Pancreas (tissue), 10 donors: ENCODE measurements at regions not wholly inside any gene's neighbourhood (a gene's known extent, or its start where the extent isn't known, plus 50 kb on each side); places are given as distances from the start of the nearest gene placed in this dataset.

Experiments
- ATAC-seq, 4 donors: fragments of 200-7000 bp; cut with Tn5 transposase; one replicate each; pipeline versions ENCODE4 v1.8.0 to v1.9.1; 2020; ENCODE audit warnings: mild to moderate bottlenecking in 4 of 4, moderate library complexity in 4 of 4
- DNase-seq, 6 donors: peaks; one replicate each; pipeline ENCODE4 v3.0.0-alpha.2; 2020
- FAIRE-seq: peaks from 2 replicates; lab custom pipeline; 2012; peaks lifted over from hg19 to GRCh38; lab: Jason Lieb, UNC
- H3K27ac ChIP-seq, 4 donors: fragments of 200-600 bp; sonication (generic); 1 replicate in 3 of 4; 2 replicates in 1 of 4; pipeline versions ENCODE4 v1.5.0 to v1.8.0; 2020
- H3K27me3 ChIP-seq, 4 donors: fragments of 200-600 bp; one replicate each; pipeline ENCODE4 v1.8.0; 2021
- H3K36me3 ChIP-seq, 3 donors: fragments of 200-600 bp; sonication (generic) in 1 of 3; one replicate each; pipeline versions ENCODE4 v1.5.0 to v1.8.0; 2020 to 2021
- H3K4me1 ChIP-seq, 3 donors: fragments of 200-600 bp; one replicate each; pipeline ENCODE4 v1.8.0; 2021
- H3K4me3 ChIP-seq, 4 donors: fragments of 200-600 bp; sonication (generic) in 2 of 4; one replicate each; pipeline versions ENCODE4 v1.5.0 to v1.8.0; 2020 to 2021
- H3K9me3 ChIP-seq, 4 donors: fragments of 200-600 bp; one replicate each; pipeline ENCODE4 v1.8.0; 2021
- WGBS, 2 donors: extraction: QIAGEN DNeasy Blood & Tissue Kit; methylation state at CpG; one replicate each; pipeline ENCODE4 v1.1.7; 2013; 5-methylcytosine and 5-hydroxymethylcytosine counted together
- intact Hi-C, 3 donors: fragments of 100-400 bp; cut with DNase I; formaldehyde crosslinking; loops; one replicate each; pipeline versions ENCODE4 v1.11.1 to v1.14.2; 2022
- TF ChIP-seq, protein P1 (sequence below), 4 donors: fragments of 200-600 bp; sonication (generic) in 3 of 4; IDR thresholded peaks; one replicate each; pipeline versions ENCODE4 v1.5.0 to v1.8.0; 2021; ENCODE audit warnings: antibody characterized with exemption in 4 of 4
- donor health status: healthy with polysubstance abuse.
- donor health status: DM: no; HTN: no; CAD: no; lungs with moderate emphysema.
- donor health status: DM: no; HTN: no; CAD: no.
- donor health status: control.
- donor health status: control.
- donor health status: Bipolar disorder and iron deficiency.
- donor health status: DM: yes; HTN: yes; CAD: no.
- donor health status: DM: no; HTN: no; CAD: no.
- donor health status: DM: no; HTN: no; CAD: no.
- donor health status: DM: yes; HTN: yes; CAD: no.

DNA sequence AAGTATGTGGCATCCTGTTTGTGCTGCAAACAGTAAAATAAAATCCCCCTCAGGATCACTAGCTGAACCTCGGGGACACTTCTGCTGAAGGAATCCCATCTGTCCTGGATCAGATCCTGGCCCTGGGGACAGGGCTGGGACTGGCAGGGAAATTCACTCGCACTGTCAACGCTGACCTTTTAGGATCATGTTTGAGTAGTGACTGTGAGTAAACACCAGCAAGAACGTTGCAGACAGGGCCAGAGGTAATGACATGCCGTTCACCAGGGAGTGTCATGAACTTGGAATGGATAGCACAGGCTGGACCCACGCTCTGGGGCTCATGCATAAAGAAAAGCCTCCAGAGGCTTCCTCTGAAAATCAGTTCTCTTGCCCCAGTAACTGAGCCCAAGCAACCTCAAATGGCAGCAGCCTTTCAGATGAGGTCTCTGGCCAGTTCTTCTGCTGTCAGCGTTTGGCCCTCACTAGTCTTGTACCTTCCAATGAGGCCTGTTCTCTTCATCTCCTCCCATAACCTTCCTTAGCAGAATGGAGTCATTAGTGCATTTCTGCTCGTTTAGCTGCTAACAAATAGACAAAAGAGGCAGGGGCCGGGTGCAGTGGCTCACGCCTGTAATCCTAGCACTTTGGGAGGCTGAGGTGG lies 51.0 kb upstream of the BARX2 start:
- ATAC-seq (peak; percentile 79 to 91 (median 84)), DNase-seq (peak in 4 of 6 donors; percentile 43 to 69 (median 56)), FAIRE-seq (no peak)
- TF ChIP-seq, protein P1, sequence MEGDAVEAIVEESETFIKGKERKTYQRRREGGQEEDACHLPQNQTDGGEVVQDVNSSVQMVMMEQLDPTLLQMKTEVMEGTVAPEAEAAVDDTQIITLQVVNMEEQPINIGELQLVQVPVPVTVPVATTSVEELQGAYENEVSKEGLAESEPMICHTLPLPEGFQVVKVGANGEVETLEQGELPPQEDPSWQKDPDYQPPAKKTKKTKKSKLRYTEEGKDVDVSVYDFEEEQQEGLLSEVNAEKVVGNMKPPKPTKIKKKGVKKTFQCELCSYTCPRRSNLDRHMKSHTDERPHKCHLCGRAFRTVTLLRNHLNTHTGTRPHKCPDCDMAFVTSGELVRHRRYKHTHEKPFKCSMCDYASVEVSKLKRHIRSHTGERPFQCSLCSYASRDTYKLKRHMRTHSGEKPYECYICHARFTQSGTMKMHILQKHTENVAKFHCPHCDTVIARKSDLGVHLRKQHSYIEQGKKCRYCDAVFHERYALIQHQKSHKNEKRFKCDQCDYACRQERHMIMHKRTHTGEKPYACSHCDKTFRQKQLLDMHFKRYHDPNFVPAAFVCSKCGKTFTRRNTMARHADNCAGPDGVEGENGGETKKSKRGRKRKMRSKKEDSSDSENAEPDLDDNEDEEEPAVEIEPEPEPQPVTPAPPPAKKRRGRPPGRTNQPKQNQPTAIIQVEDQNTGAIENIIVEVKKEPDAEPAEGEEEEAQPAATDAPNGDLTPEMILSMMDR (IDR thresholded peaks at IDR 0.05) = no peak
- Histone ChIP-seq H3K27me3 (no peaks in the 10 kb centered on the region), H3K27ac (peak overlapping the region; percentile 9 to 75 (median 71)), H3K36me3 (no peaks in the 10 kb centered on the region), H3K4me1 (peaks cover 18 to 23% (median 23%) of the 10 kb centered on the region in 3 donors), H3K4me3 (peak overlapping the region in 1 of 4 donors; percentile 23), H3K9me3 (no peaks in the 10 kb centered on the region)
- intact Hi-C loops = no loop called here
- 39 to 43% methylated on average over 10 of the region's 10 CpGs for WGBS, 2 donors

GRCh38 chr11:129323896-129324502 lies 51.6 kb upstream of the BARX2 start:
- 37 to 39% methylated on average over 12 of the region's 12 CpGs for WGBS, 2 donors
- Histone ChIP-seq H3K27me3 (no peaks in the 10 kb centered on the region), H3K27ac (peak overlapping the region; percentile 9 to 75 (median 71)), H3K9me3 (no peaks in the 10 kb centered on the region), H3K36me3 (no peaks in the 10 kb centered on the region), H3K4me3 (peak overlapping the region in 1 of 4 donors; percentile 23), H3K4me1 (peaks cover 18 to 23% (median 23%) of the 10 kb centered on the region in 3 donors)
- TF ChIP-seq, protein P1 (IDR thresholded peaks at IDR 0.05) = no peak
- FAIRE-seq = no peak
- ATAC-seq = peak; percentile 89 to 95 (median 90)
- DNase-seq = peak in 4 of 6 donors; percentile 35 to 65 (median 55)
- intact Hi-C loops = no loop called here

GRCh38 chr11:129322941-129323340 lies 52.7 kb upstream of the BARX2 start:
- Histone ChIP-seq H3K36me3 (no peaks in the 10 kb centered on the region), H3K4me1 (peaks cover 19 to 27% (median 23%) of the 10 kb centered on the region in 3 donors), H3K4me3 (no peak overlapping the region), H3K27me3 (no peaks in the 10 kb centered on the region), H3K27ac (peak overlapping the region in 2 of 4 donors; percentile 73 to 75), H3K9me3 (no peaks in the 10 kb centered on the region)
- DNase-seq (peak in 1 of 6 donors; percentile 56), FAIRE-seq (no peak), ATAC-seq (peak in 3 of 4 donors; percentile 14 to 47 (median 29))
- intact Hi-C loops = no loop called here
- 47 to 56% methylated on average over 8 of the region's 8 CpGs for WGBS, 2 donors
- TF ChIP-seq, protein P1 (IDR thresholded peaks at IDR 0.05) = no peak

DNA sequence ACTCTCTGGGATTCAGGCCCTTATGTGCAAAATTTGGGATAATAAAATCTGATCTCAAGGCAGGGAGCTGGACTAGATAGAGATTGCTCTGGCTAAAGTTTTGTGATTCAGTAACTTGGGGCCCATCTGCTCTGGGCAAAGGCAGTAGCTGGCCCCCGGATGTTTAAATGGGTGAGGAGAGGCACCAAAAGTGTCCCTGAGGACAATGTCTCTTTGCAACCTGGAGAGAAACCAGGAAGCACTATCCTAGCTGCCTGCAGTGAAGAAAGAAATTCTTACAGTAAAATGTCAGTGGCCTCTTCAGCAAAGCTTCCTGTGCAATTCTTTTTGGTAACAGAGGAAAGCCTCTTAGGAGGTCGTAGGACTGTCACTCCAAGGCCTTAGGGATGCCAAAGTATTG lies 54.6 kb upstream of the BARX2 start:
- Histone ChIP-seq H3K27ac (no peak overlapping the region), H3K27me3 (no peaks in the 10 kb centered on the region), H3K4me1 (peaks cover 32 to 44% (median 38%) of the 10 kb centered on the region in 3 donors), H3K36me3 (no peaks in the 10 kb centered on the region), H3K9me3 (no peaks in the 10 kb centered on the region), H3K4me3 (no peak overlapping the region)
- ATAC-seq (no peak), DNase-seq (no peak), FAIRE-seq (no peak)
- WGBS, 2 donors = 89 to 93% methylated on average over 2 of the region's 2 CpGs
- TF ChIP-seq, protein P1 (IDR thresholded peaks at IDR 0.05) = no peak
- intact Hi-C loops = no loop called here

DNA sequence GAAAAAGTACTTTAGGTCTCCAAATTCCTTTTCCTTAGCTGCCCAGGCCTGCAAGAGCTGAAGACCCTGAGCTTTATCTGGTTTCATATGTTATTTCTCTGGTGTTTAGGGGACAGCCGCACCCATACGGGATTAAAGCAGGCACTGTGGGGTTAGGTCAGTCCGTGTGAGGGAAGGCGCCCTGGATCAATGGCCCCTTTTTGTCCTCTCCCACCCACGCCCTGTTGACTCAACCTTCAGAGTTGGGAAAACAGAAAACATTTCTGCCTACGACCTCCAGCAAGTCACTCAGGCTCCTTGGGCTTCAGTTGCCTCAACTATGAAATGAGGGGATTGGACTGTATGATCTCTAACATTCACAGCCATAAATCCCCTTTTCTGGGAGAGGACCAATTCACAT lies 55.2 kb upstream of the BARX2 start:
- TF ChIP-seq, protein P1 (IDR thresholded peaks at IDR 0.05) = no peak
- Histone ChIP-seq H3K27me3 (no peaks in the 10 kb centered on the region), H3K9me3 (no peaks in the 10 kb centered on the region), H3K36me3 (no peaks in the 10 kb centered on the region), H3K4me3 (no peak overlapping the region), H3K27ac (no peak overlapping the region), H3K4me1 (peaks cover 33 to 49% (median 40%) of the 10 kb centered on the region in 3 donors)
- intact Hi-C loops = no loop called here
- no peak for FAIRE-seq
- no peak for DNase-seq
- 73 to 74% methylated on average over 6 of the region's 6 CpGs for WGBS, 2 donors
- no peak for ATAC-seq
